RWPE1 (cell line): ENCODE measurements at regions not wholly inside any gene's neighbourhood (a gene's known extent, or its start where the extent isn't known, plus 50 kb on each side); places are given as distances from the start of the nearest gene placed in this dataset.

Experiments used
- CTCF ChIA-PET: fragments of 350-600 bp; sonication (Branson Sonifier 250); formaldehyde crosslinking; extraction: SDS; loops from one replicate; lab custom pipeline; 2021; lab: Yijun Ruan, JAX
- POLR2A ChIA-PET: fragments of 400-600 bp; formaldehyde crosslinking; extraction: SDS; loops from one replicate; lab custom pipeline; 2020; ENCODE audit warnings: antibody characterized with exemption; ENCODE audit not compliant: low non-redundant PET; lab: Yijun Ruan, JAX
- DNase-seq: peaks from one replicate; pipeline ENCODE4 v3.0.0; 2012; ENCODE audit warnings: low spot score
- H3K27ac ChIP-seq: fragments of 450-650 bp; 2 replicates; pipeline ENCODE4 v1.5.1; 2017
- TF ChIP-seq, protein P1 (sequence below): fragments of 450-650 bp; conservative IDR thresholded peaks from 2 replicates; pipeline ENCODE4 v1.5.1; 2017; ENCODE audit warnings: low read depth, mild to moderate bottlenecking

DNA sequence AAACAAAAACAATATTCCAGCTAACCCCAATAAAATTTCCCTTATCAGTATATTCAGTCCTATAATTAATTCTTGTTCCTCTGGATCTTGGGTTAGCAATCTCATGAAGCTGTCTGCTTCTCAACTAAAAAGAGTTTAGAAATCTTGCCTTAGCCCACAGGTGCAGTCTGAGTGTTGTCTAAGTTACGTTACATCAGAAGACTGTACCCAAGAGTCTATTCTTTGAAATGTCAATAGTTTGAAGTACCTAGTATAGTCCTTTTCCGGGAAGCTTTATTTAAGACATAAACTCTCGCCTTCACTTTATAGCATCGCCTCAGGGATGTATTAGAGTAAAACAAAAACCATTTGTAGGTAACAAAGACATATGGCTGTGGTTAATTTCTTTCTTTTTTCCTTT, 465.1 kb downstream of the FUT8 start:
- ChIA-PET CTCF (no interaction called here), POLR2A (no interaction called here)
- no peak overlapping the region for H3K27ac ChIP-seq
- no peak for DNase-seq
- TF ChIP-seq, protein P1, sequence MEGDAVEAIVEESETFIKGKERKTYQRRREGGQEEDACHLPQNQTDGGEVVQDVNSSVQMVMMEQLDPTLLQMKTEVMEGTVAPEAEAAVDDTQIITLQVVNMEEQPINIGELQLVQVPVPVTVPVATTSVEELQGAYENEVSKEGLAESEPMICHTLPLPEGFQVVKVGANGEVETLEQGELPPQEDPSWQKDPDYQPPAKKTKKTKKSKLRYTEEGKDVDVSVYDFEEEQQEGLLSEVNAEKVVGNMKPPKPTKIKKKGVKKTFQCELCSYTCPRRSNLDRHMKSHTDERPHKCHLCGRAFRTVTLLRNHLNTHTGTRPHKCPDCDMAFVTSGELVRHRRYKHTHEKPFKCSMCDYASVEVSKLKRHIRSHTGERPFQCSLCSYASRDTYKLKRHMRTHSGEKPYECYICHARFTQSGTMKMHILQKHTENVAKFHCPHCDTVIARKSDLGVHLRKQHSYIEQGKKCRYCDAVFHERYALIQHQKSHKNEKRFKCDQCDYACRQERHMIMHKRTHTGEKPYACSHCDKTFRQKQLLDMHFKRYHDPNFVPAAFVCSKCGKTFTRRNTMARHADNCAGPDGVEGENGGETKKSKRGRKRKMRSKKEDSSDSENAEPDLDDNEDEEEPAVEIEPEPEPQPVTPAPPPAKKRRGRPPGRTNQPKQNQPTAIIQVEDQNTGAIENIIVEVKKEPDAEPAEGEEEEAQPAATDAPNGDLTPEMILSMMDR = no peak

DNA sequence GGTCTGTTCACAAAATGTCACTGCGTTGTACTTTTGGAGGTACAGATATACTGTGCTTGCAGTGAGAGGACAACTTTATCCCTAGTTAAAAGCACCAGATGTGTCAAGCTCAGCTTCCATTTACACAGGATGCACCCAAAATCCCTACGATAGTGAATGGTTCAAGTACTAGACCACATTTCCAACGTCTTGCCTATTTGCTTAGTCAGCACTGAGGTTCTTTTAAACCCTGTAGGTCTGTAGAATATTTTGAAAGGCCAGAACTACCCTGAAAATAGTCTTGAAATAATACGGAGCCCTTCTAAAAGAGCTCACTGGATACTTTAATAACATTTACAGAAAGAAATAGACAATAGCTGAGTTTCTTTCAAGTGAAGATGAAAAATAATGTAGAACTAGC, 466.1 kb downstream of the FUT8 start:
- ChIA-PET CTCF (no interaction called here), POLR2A (no interaction called here)
- TF ChIP-seq, protein P1 = no peak
- no peak for DNase-seq
- H3K27ac ChIP-seq = no peak overlapping the region

DNA sequence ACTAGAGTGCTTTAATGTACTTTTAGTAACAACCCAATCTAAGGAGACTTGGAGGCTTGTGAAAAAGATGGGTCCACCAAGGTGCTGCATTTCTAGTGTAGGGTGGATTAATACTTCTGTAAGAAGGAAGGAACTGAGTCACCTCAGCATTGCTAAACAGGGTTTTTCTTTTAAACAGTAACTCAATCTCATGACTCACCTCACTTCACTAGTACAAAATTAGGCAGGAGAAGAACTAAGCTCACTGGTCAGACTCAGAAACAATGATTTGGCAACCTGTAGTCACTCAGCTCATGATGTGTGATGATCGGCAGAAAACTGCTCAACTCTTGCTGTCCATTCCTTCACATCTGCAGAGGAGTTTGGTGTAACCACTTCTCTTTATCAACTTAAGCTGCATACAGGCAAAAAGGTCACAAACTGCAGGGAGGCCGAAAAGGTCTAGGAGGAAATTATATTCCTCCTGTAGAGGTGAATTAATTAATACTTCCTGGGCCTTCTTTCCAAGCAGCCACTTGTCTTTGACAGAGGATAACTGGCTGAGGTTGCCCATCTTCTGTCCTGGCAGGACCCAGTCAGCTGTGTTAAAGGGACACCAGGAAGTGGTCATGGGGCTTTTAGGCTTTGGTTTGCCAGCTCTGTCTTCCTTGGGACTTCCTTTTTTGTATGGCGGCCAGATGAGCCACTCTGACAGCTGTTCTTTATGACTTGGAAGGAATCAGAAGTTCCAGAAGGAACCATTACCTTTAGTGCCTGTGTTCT, 466.9 kb downstream of the FUT8 start:
- CTCF ChIA-PET = no interaction called here
- DNase-seq = peak; percentile 59
- TF ChIP-seq, protein P1 = no peak
- POLR2A ChIA-PET = no interaction called here
- no peak overlapping the region for H3K27ac ChIP-seq

DNA sequence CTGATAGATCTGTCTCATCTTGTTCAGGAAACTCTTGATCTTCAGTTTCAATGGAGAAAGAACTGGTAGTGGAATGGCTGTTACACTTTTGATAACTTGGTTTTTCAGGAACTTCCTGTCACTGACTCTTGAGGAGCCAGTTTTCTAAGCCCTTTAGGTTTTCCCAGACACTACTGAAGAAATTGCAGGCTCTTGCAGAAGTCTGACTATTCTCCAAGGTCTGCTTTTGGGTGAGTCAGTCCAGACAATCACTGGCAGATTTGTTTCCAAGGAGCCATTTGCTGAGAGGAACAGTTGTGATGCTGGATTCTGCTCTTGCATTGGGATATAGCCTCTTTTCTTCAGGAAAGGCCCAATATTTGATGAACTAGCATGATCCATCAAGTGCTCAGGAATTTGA, 468.0 kb downstream of the FUT8 start:
- no peak for DNase-seq
- TF ChIP-seq, protein P1 = no peak
- ChIA-PET POLR2A (no interaction called here), CTCF (no interaction called here)
- no peak overlapping the region for H3K27ac ChIP-seq

DNA sequence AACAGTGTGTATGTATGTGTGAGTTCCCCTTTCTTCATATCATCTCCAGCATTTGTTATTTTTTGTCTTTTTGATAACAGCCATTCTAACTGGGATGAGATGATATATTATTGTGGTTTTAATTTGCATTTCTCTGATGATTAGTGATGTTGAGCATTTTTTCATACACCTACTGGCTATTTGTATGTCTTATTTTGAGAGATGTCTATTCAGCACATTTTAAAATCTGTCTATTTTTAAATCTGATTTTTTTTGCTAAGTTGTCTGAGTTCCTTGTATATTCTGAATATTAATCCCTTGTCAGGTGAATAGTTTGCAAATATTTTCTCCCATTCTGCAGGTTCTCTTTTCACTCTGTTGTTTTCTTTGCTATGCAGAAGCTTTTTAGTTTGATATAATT, 469.1 kb downstream of the FUT8 start:
- no peak overlapping the region for H3K27ac ChIP-seq
- POLR2A ChIA-PET = no interaction called here
- DNase-seq = no peak
- CTCF ChIA-PET = no interaction called here
- TF ChIP-seq, protein P1 = no peak

DNA sequence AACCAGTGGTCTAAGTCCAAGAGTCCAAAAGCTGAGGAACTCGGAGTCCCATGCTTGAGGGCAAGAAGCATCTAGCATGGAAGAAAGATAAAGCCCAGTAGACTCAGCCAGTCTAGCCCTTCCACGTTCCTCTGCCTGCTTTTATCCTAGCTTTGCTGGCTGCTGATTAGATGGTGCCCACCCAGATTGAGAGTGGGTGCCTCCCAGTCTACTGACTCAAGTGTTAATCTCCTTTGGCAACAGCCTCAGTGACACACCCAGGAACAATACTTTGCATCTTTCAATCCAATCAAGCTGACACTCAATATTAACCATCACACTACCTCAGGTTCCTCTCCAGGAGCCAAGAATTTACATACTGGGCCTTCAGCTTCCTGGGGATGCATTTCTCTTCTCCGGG, 476.1 kb downstream of the FUT8 start:
- H3K27ac ChIP-seq = no peak overlapping the region
- CTCF ChIA-PET = no interaction called here
- TF ChIP-seq, protein P1 = no peak
- DNase-seq = no peak
- POLR2A ChIA-PET = no interaction called here

DNA sequence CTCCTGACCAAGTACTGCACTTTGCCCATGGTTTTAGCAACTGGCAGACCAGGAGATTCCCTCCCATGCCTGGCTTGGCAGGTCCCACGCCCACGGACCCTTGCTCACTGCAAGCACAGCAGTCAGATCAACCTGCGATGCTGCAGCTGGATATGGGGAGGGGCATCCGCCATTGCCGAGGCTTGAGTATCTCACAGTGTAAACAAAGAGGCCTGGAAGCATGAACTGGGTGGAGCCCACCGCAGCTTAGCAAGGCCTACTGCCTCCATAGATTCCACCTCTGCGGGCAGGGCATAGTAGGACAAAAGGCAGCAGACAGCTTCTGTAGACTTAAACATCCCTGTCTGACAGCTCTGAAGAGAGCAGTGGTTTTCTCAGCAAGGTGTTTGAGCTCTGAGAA, 479.8 kb downstream of the FUT8 start:
- no peak for DNase-seq
- no peak overlapping the region for H3K27ac ChIP-seq
- TF ChIP-seq, protein P1 = no peak
- ChIA-PET CTCF (no interaction called here), POLR2A (no interaction called here)
